ENCODE measurements at regions not wholly inside any gene's neighbourhood (a gene's known extent, or its start where the extent isn't known, plus 50 kb on each side); places are given as distances from the start of the nearest gene placed in this dataset.

GRCh38 chr18:14939141-14939540, 191.2 kb downstream of the ANKRD30B start:
- no peak overlapping the region for H2BK120ac ChIP-seq (ENCODE audit: low read depth, low read length)
- no peak overlapping the region for H2AK9ac ChIP-seq (replicated peaks; ENCODE audit: low read depth, low read length, poor library complexity)
- BruUV-seq (replicated peaks): no TSS peak
- H2BK5ac ChIP-seq (ENCODE audit: low read depth, low read length, poor library complexity, severe bottlenecking): no peak overlapping the region
- H3K9me1 ChIP-seq (ENCODE audit: insufficient read depth, low read length): no peaks in the 10 kb centered on the region
- H3K18ac ChIP-seq (ENCODE audit: low read depth, low read length): no peak overlapping the region
- in situ Hi-C loops (cut with MboI; ENCODE audit: low sequenced_read_pairs): no loop called here
- intact Hi-C loops (cut with micrococcal nuclease): no loop called here
- ChIA-PET CTCF (no interaction called here), POLR2A (ENCODE audit: unreplicated experiment) (no interaction called here)
- no peak overlapping the region for H2BK20ac ChIP-seq (ENCODE audit: low read depth, low read length)
- TF ChIP-seq NFE2L2 (IDR thresholded peaks at IDR 0.05; ENCODE audit: low read depth, low read length): no peak
- TF ChIP-seq MAZ (IDR thresholded peaks at IDR 0.05; ENCODE audit: borderline replicate concordance, low read depth, low read length): no peak
- TF ChIP-seq, protein P1, sequence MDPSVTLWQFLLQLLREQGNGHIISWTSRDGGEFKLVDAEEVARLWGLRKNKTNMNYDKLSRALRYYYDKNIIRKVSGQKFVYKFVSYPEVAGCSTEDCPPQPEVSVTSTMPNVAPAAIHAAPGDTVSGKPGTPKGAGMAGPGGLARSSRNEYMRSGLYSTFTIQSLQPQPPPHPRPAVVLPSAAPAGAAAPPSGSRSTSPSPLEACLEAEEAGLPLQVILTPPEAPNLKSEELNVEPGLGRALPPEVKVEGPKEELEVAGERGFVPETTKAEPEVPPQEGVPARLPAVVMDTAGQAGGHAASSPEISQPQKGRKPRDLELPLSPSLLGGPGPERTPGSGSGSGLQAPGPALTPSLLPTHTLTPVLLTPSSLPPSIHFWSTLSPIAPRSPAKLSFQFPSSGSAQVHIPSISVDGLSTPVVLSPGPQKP (IDR thresholded peaks at IDR 0.05; ENCODE audit: borderline replicate concordance, low read depth, low read length): no peak
- no peak for TF ChIP-seq RAD21 (IDR thresholded peaks at IDR 0.05; ENCODE audit: low read length)
- TF ChIP-seq MAFK (IDR thresholded peaks at IDR 0.05; ENCODE audit: low read depth, low read length): no peak
- no peak for TF ChIP-seq RCOR1 (IDR thresholded peaks at IDR 0.05; ENCODE audit: insufficient replicate concordance, low read length)
- TF ChIP-seq MXI1 (IDR thresholded peaks at IDR 0.05; ENCODE audit: borderline replicate concordance, low read depth, low read length): no peak
- TF ChIP-seq FOS (IDR thresholded peaks at IDR 0.05; ENCODE audit: low read depth, low read length): no peak
- TF ChIP-seq CTCF (conservative IDR thresholded peaks at IDR 0.05; ENCODE audit: low read depth, low read length): no peak
- TF ChIP-seq, protein P2, sequence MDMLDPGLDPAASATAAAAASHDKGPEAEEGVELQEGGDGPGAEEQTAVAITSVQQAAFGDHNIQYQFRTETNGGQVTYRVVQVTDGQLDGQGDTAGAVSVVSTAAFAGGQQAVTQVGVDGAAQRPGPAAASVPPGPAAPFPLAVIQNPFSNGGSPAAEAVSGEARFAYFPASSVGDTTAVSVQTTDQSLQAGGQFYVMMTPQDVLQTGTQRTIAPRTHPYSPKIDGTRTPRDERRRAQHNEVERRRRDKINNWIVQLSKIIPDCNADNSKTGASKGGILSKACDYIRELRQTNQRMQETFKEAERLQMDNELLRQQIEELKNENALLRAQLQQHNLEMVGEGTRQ (IDR thresholded peaks at IDR 0.05; ENCODE audit: low read depth, low read length): no peak
- no peak for TF ChIP-seq BHLHE40 (IDR thresholded peaks at IDR 0.05; ENCODE audit: low read depth, low read length)
- dilution Hi-C loops (cut with HindIII; ENCODE audit: low sequenced_read_pairs, unreplicated experiment): no loop called here
- no peak overlapping the region for H2AFZ ChIP-seq (replicated peaks; ENCODE audit: low read length, poor library complexity)
- no peaks in the 10 kb centered on the region for H3K79me1 ChIP-seq (ENCODE audit: low read depth in 1 of 2, low read length in 2 of 2)
- no peaks in the 10 kb centered on the region for H3K36me3 ChIP-seq (ENCODE audit: control insufficient read depth, insufficient read depth, low read length)
- no peak overlapping the region for H3K23ac ChIP-seq (ENCODE audit: low read depth, low read length)
- no peak overlapping the region for H3K4ac ChIP-seq (ENCODE audit: low read depth, low read length)
- H3K27ac ChIP-seq (ENCODE audit: insufficient read depth, low read length): no peak overlapping the region
- H4K20me1 ChIP-seq (ENCODE audit: insufficient read depth, low read length): no peaks in the 10 kb centered on the region
- H3K4me1 ChIP-seq (ENCODE audit: control insufficient read depth, insufficient read depth, low read length): no peaks in the 10 kb centered on the region
- no peak overlapping the region for H3K9ac ChIP-seq (ENCODE audit: low read depth, low read length)
- H3K4me3 ChIP-seq (ENCODE audit: insufficient read depth, low read depth, low read length): no peak overlapping the region
- no peak overlapping the region for H4K91ac ChIP-seq (ENCODE audit: insufficient read depth, low read depth, low read length)
- H3K9me3 ChIP-seq (ENCODE audit: control insufficient read depth, insufficient read depth, low read length): peaks cover 39% of the 10 kb centered on the region
- no peak overlapping the region for H2BK15ac ChIP-seq (ENCODE audit: low read depth, low read length)
- DNase-seq (no peak), ATAC-seq (ENCODE audit: low read depth) (no peak)
- no peak overlapping the region for H4K5ac ChIP-seq (ENCODE audit: low read depth, low read length)
- no peak overlapping the region for H3K4me2 ChIP-seq (ENCODE audit: low read depth, low read length)
- no peak overlapping the region for H2AK5ac ChIP-seq (ENCODE audit: low read depth, low read length)
- H4K8ac ChIP-seq (ENCODE audit: low read depth in 2 of 2, low read length in 2 of 2): no peak overlapping the region
- no peak overlapping the region for H3K14ac ChIP-seq (replicated peaks; ENCODE audit: low read depth, low read length)
- no peak overlapping the region for H3K56ac ChIP-seq (ENCODE audit: extremely low read depth, insufficient read depth, low read length)
- H3K27me3 ChIP-seq (ENCODE audit: control insufficient read depth, insufficient read depth, low read length): no peaks in the 10 kb centered on the region
